ENCODE measurements at regions not wholly inside any gene's neighbourhood (a gene's known extent, or its start where the extent isn't known, plus 50 kb on each side); places are given as distances from the start of the nearest gene placed in this dataset.
"Not testable (repeated sequence)": the region's sequence is repeated elsewhere in the genome, so short reads cannot be mapped to it uniquely, and the experiment has no call there.

- no peak overlapping the region for H3K4me3 ChIP-seq (ENCODE audit: low read depth, low read length)
- no peak for TF ChIP-seq CTCF (IDR thresholded peaks at IDR 0.05; ENCODE audit: insufficient read depth, low read length, missing control alignments)
- ChIA-PET POLR2A (no interaction called here), CTCF (interaction anchor here (0.9 kb wide), 3 partner anchors 14 to 65 kb away, joined by 3 read pairs; no protein-coding TSS in a partner anchor)
- no peak for DNase-seq (ENCODE audit: low read depth, low spot score)
Observed at GRCh38 chr6:90457867-90458259, 129.0 kb downstream of the MAP3K7 start.

GRCh38 chr6:90456997-90457866 is 129.6 kb downstream of the MAP3K7 start:
- POLR2A ChIA-PET; H3K4me3 ChIP-seq (ENCODE audit: low read depth, low read length); DNase-seq (ENCODE audit: low read depth, low spot score): not testable (repeated sequence)
- CTCF ChIA-PET: interaction anchor here (0.9 to 2.2 kb wide), 3 partner anchors 59 to 65 kb away, joined by 3 to 6 read pairs (median 3); no protein-coding TSS in a partner anchor

GRCh38 chr6:90456001-90456400 is 130.9 kb downstream of the MAP3K7 start:
- ChIA-PET POLR2A (no interaction called here), CTCF (interaction anchor here (1.0 to 2.2 kb wide), 3 partner anchors 58 to 516 kb away, joined by 3 to 6 read pairs (median 4); no protein-coding TSS in a partner anchor)
- TF ChIP-seq CTCF (IDR thresholded peaks at IDR 0.05; ENCODE audit: insufficient read depth, low read length, missing control alignments): no peak
- no peak overlapping the region for H3K4me3 ChIP-seq (ENCODE audit: low read depth, low read length)
- DNase-seq (ENCODE audit: low read depth, low spot score): no peak

- no peak for DNase-seq (ENCODE audit: low read depth, low spot score)
- CTCF ChIA-PET: interaction anchor here (2.2 kb wide), 1 partner anchor 61 kb away, joined by 6 read pairs; no protein-coding TSS in a partner anchor
- H3K4me3 ChIP-seq (ENCODE audit: low read depth, low read length): no peak overlapping the region
- no peak for TF ChIP-seq CTCF (IDR thresholded peaks at IDR 0.05; ENCODE audit: insufficient read depth, low read length, missing control alignments)
- POLR2A ChIA-PET: no interaction called here
Observed at GRCh38 chr6:90454836-90455427, 131.9 kb downstream of the MAP3K7 start.

- CTCF ChIA-PET: interaction anchor here (1.1 to 1.3 kb wide), 2 partner anchors 10 to 30 kb away, joined by 3 read pairs; no protein-coding TSS in a partner anchor
- POLR2A ChIA-PET: no interaction called here
- DNase-seq (ENCODE audit: low read depth, low spot score): no peak
- no peak for TF ChIP-seq CTCF (IDR thresholded peaks at IDR 0.05; ENCODE audit: insufficient read depth, low read length, missing control alignments)
- H3K4me3 ChIP-seq (ENCODE audit: low read depth, low read length): no peak overlapping the region
Observed at GRCh38 chr6:90450268-90450953, 136.5 kb downstream of the MAP3K7 start.

- no peak for DNase-seq (ENCODE audit: low read depth, low spot score)
- ChIA-PET POLR2A (no interaction called here), CTCF (interaction anchor here (1.3 kb wide), 2 partner anchors 9 to 509 kb away, joined by 3 read pairs; no protein-coding TSS in a partner anchor)
- no peak overlapping the region for H3K4me3 ChIP-seq (ENCODE audit: low read depth, low read length)
- TF ChIP-seq CTCF (IDR thresholded peaks at IDR 0.05; ENCODE audit: insufficient read depth, low read length, missing control alignments): no peak
Observed at GRCh38 chr6:90449311-90449710, 137.6 kb downstream of the MAP3K7 start.
